ENCODE measurements at regions not wholly inside any gene's neighbourhood (a gene's known extent, or its start where the extent isn't known, plus 50 kb on each side); places are given as distances from the start of the nearest gene placed in this dataset.

GRCh38 chr2:116489944-116490343 lies 1324.5 kb upstream of the DDX18 start:
- H3K27me3 ChIP-seq (replicated peaks in 1 of 2; ENCODE audit: control insufficient read depth in 2 of 2, extremely low read depth in 1 of 2, insufficient read depth in 2 of 2, low read length in 1 of 2) = no peaks in the 10 kb centered on the region
- POLR2A ChIA-PET = no interaction called here
- Mint-ChIP-seq H3K4me3 (no peak overlapping the region), H3K36me3 (no peaks in the 10 kb centered on the region), H3K27ac (no peak overlapping the region), H3K27me3 (no peaks in the 10 kb centered on the region), H3K9me3 (peaks cover 24 to 46% (median 33%) of the 10 kb centered on the region in 3 donors), H3K4me1 (no peaks in the 10 kb centered on the region)
- WGBS (ENCODE audit: insufficient coverage) = no CpG with 5 or more reads among the region's 1 CpG
- no peak overlapping the region for H3K27ac ChIP-seq (ENCODE audit: low read length)
- CTCF ChIA-PET = no interaction called here
- DNase-seq (no peak), ATAC-seq (replicated peaks in 1 of 4) (no peak)
- H3K9me3 ChIP-seq = no peaks in the 10 kb centered on the region
- H3K4me3 ChIP-seq (ENCODE audit: control insufficient read depth in 1 of 2, extremely low read depth in 1 of 2, low read length in 1 of 2) = no peak overlapping the region
- no peaks in the 10 kb centered on the region for H3K4me1 ChIP-seq (ENCODE audit: control insufficient read depth in 1 of 2, extremely low read depth in 1 of 2, insufficient read depth in 2 of 2, low read length in 2 of 2)
- no peaks in the 10 kb centered on the region for H3K36me3 ChIP-seq (ENCODE audit: control insufficient read depth in 2 of 2, extremely low read depth in 1 of 2, insufficient read depth in 1 of 2, low read length in 1 of 2)

- Mint-ChIP-seq H3K27ac (no peak overlapping the region), H3K4me1 (no peaks in the 10 kb centered on the region), H3K4me3 (no peak overlapping the region), H3K27me3 (no peaks in the 10 kb centered on the region), H3K9me3 (peaks cover 19 to 43% (median 32%) of the 10 kb centered on the region in 3 donors), H3K36me3 (no peaks in the 10 kb centered on the region)
- DNase-seq (no peak), ATAC-seq (replicated peaks in 1 of 4) (no peak)
- 78% methylated on average over 5 of the region's 9 CpGs for WGBS (ENCODE audit: insufficient coverage)
- Histone ChIP-seq H3K27me3 (replicated peaks in 1 of 2; ENCODE audit: control insufficient read depth in 2 of 2, extremely low read depth in 1 of 2, insufficient read depth in 2 of 2, low read length in 1 of 2) (no peaks in the 10 kb centered on the region), H3K36me3 (ENCODE audit: control insufficient read depth in 2 of 2, extremely low read depth in 1 of 2, insufficient read depth in 1 of 2, low read length in 1 of 2) (no peaks in the 10 kb centered on the region), H3K27ac (ENCODE audit: low read length) (no peak overlapping the region), H3K4me1 (ENCODE audit: control insufficient read depth in 1 of 2, extremely low read depth in 1 of 2, insufficient read depth in 2 of 2, low read length in 2 of 2) (no peaks in the 10 kb centered on the region), H3K9me3 (no peaks in the 10 kb centered on the region), H3K4me3 (ENCODE audit: control insufficient read depth in 1 of 2, extremely low read depth in 1 of 2, low read length in 1 of 2) (no peak overlapping the region)
- POLR2A ChIA-PET = no interaction called here
- CTCF ChIA-PET = no interaction called here
These were observed 1323.9 kb upstream of the DDX18 start for GRCh38 chr2:116490511-116491145.

GRCh38 chr2:116491292-116491691 lies 1323.2 kb upstream of the DDX18 start:
- H3K9me3 ChIP-seq = no peaks in the 10 kb centered on the region
- no peaks in the 10 kb centered on the region for H3K4me1 ChIP-seq (ENCODE audit: control insufficient read depth in 1 of 2, extremely low read depth in 1 of 2, insufficient read depth in 2 of 2, low read length in 2 of 2)
- H3K27me3 ChIP-seq (replicated peaks in 1 of 2; ENCODE audit: control insufficient read depth in 2 of 2, extremely low read depth in 1 of 2, insufficient read depth in 2 of 2, low read length in 1 of 2) = no peaks in the 10 kb centered on the region
- POLR2A ChIA-PET = interaction anchor here in 1 of 2 donors (0.6 kb wide), 1 partner anchor 36 kb away, joined by 3 read pairs; no protein-coding TSS in a partner anchor
- CTCF ChIA-PET = no interaction called here
- Mint-ChIP-seq H3K9me3 (peaks cover 15 to 36% (median 25%) of the 10 kb centered on the region in 3 donors), H3K4me3 (no peak overlapping the region), H3K36me3 (no peaks in the 10 kb centered on the region), H3K4me1 (no peaks in the 10 kb centered on the region), H3K27me3 (no peaks in the 10 kb centered on the region), H3K27ac (no peak overlapping the region)
- H3K4me3 ChIP-seq (ENCODE audit: control insufficient read depth in 1 of 2, extremely low read depth in 1 of 2, low read length in 1 of 2) = no peak overlapping the region
- 89% methylated on average over 8 of the region's 11 CpGs for WGBS (ENCODE audit: insufficient coverage)
- no peak overlapping the region for H3K27ac ChIP-seq (ENCODE audit: low read length)
- DNase-seq (no peak), ATAC-seq (replicated peaks in 1 of 4) (no peak)
- no peaks in the 10 kb centered on the region for H3K36me3 ChIP-seq (ENCODE audit: control insufficient read depth in 2 of 2, extremely low read depth in 1 of 2, insufficient read depth in 1 of 2, low read length in 1 of 2)

GRCh38 chr2:116499389-116499788 lies 1315.1 kb upstream of the DDX18 start:
- H3K9me3 Mint-ChIP-seq = peaks cover 0 to 25% (median 6%) of the 10 kb centered on the region in 3 donors
- no peaks in the 10 kb centered on the region for H3K27me3 Mint-ChIP-seq
- no peaks in the 10 kb centered on the region for H3K27me3 ChIP-seq (replicated peaks in 1 of 2; ENCODE audit: control insufficient read depth in 2 of 2, extremely low read depth in 1 of 2, insufficient read depth in 2 of 2, low read length in 1 of 2)
- H3K36me3 Mint-ChIP-seq = no peaks in the 10 kb centered on the region
- H3K27ac Mint-ChIP-seq = no peak overlapping the region
- no peaks in the 10 kb centered on the region for H3K9me3 ChIP-seq
- 16% methylated on average over 3 of the region's 5 CpGs for WGBS (ENCODE audit: insufficient coverage)
- no peaks in the 10 kb centered on the region for H3K4me1 Mint-ChIP-seq
- ATAC-seq (replicated peaks in 1 of 4) (no peak), DNase-seq (no peak)
- no peak overlapping the region for H3K4me3 ChIP-seq (ENCODE audit: control insufficient read depth in 1 of 2, extremely low read depth in 1 of 2, low read length in 1 of 2)
- ChIA-PET POLR2A (no interaction called here), CTCF (no interaction called here)
- H3K4me3 Mint-ChIP-seq = no peak overlapping the region
- no peaks in the 10 kb centered on the region for H3K4me1 ChIP-seq (ENCODE audit: control insufficient read depth in 1 of 2, extremely low read depth in 1 of 2, insufficient read depth in 2 of 2, low read length in 2 of 2)
- no peaks in the 10 kb centered on the region for H3K36me3 ChIP-seq (ENCODE audit: control insufficient read depth in 2 of 2, extremely low read depth in 1 of 2, insufficient read depth in 1 of 2, low read length in 1 of 2)
- no peak overlapping the region for H3K27ac ChIP-seq (ENCODE audit: low read length)

GRCh38 chr2:116510117-116510671 lies 1304.3 kb upstream of the DDX18 start:
- ChIA-PET POLR2A (no interaction called here), CTCF (no interaction called here)
- Mint-ChIP-seq H3K27ac (no peak overlapping the region), H3K4me1 (no peaks in the 10 kb centered on the region), H3K4me3 (no peak overlapping the region), H3K9me3 (peaks cover 17 to 30% (median 20%) of the 10 kb centered on the region in 3 donors), H3K27me3 (no peaks in the 10 kb centered on the region), H3K36me3 (no peaks in the 10 kb centered on the region)
- no peak overlapping the region for H3K4me3 ChIP-seq (ENCODE audit: control insufficient read depth in 1 of 2, extremely low read depth in 1 of 2, low read length in 1 of 2)
- H3K4me1 ChIP-seq (ENCODE audit: control insufficient read depth in 1 of 2, extremely low read depth in 1 of 2, insufficient read depth in 2 of 2, low read length in 2 of 2) = no peaks in the 10 kb centered on the region
- H3K27me3 ChIP-seq (replicated peaks in 1 of 2; ENCODE audit: control insufficient read depth in 2 of 2, extremely low read depth in 1 of 2, insufficient read depth in 2 of 2, low read length in 1 of 2) = no peaks in the 10 kb centered on the region
- H3K36me3 ChIP-seq (ENCODE audit: control insufficient read depth in 2 of 2, extremely low read depth in 1 of 2, insufficient read depth in 1 of 2, low read length in 1 of 2) = no peaks in the 10 kb centered on the region
- DNase-seq (no peak), ATAC-seq (replicated peaks in 1 of 4) (no peak)
- H3K9me3 ChIP-seq = no peaks in the 10 kb centered on the region
- WGBS (ENCODE audit: insufficient coverage) = 86% methylated on average over 1 of the region's 3 CpGs
- no peak overlapping the region for H3K27ac ChIP-seq (ENCODE audit: low read length)

- no peaks in the 10 kb centered on the region for H3K36me3 ChIP-seq (ENCODE audit: control insufficient read depth in 2 of 2, extremely low read depth in 1 of 2, insufficient read depth in 1 of 2, low read length in 1 of 2)
- Mint-ChIP-seq H3K9me3 (peaks cover 15 to 24% (median 19%) of the 10 kb centered on the region in 3 donors), H3K27ac (no peak overlapping the region), H3K36me3 (no peaks in the 10 kb centered on the region), H3K4me1 (no peaks in the 10 kb centered on the region), H3K4me3 (no peak overlapping the region), H3K27me3 (no peaks in the 10 kb centered on the region)
- 68% methylated on average over 6 of the region's 6 CpGs for WGBS (ENCODE audit: insufficient coverage)
- H3K27me3 ChIP-seq (replicated peaks in 1 of 2; ENCODE audit: control insufficient read depth in 2 of 2, extremely low read depth in 1 of 2, insufficient read depth in 2 of 2, low read length in 1 of 2) = no peaks in the 10 kb centered on the region
- H3K27ac ChIP-seq (ENCODE audit: low read length) = no peak overlapping the region
- no peak overlapping the region for H3K4me3 ChIP-seq (ENCODE audit: control insufficient read depth in 1 of 2, extremely low read depth in 1 of 2, low read length in 1 of 2)
- ATAC-seq (replicated peaks in 1 of 4) = no peak
- ChIA-PET CTCF (interaction anchor here in 1 of 2 donors (0.6 kb wide), 1 partner anchor 174 kb away, joined by 4 read pairs; no protein-coding TSS in a partner anchor), POLR2A (interaction anchor here in 1 of 2 donors (0.7 kb wide), 2 partner anchors 53 to 119 kb away, joined by 3 read pairs; no protein-coding TSS in a partner anchor)
- no peaks in the 10 kb centered on the region for H3K9me3 ChIP-seq
- H3K4me1 ChIP-seq (ENCODE audit: control insufficient read depth in 1 of 2, extremely low read depth in 1 of 2, insufficient read depth in 2 of 2, low read length in 2 of 2) = no peaks in the 10 kb centered on the region
- no peak for DNase-seq
These were observed 1303.1 kb upstream of the DDX18 start for GRCh38 chr2:116511426-116511825.
